ENCODE measurements at regions not wholly inside any gene's neighbourhood (a gene's known extent, or its start where the extent isn't known, plus 50 kb on each side); places are given as distances from the start of the nearest gene placed in this dataset.

DNA sequence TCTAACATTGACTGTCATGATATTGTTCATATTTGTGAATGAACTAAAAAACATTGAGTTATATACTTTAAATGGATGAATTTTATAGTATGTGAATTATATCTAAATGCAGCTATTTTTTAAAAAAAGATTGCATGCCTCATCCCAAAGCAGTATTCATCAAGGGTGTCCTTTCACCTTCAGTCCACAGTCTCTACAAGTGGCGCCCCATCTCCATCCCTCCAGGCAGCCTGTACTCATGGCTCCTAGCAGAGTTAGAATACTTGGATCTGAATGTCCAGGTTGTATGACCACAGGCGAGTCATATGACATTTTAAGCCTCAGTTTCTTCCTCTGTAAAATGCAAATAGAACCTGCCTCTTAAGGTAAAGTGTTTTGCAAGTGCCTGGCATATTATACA lies 69.8 kb downstream of the TMEM100 start:
- TF ChIP-seq, protein P1, sequence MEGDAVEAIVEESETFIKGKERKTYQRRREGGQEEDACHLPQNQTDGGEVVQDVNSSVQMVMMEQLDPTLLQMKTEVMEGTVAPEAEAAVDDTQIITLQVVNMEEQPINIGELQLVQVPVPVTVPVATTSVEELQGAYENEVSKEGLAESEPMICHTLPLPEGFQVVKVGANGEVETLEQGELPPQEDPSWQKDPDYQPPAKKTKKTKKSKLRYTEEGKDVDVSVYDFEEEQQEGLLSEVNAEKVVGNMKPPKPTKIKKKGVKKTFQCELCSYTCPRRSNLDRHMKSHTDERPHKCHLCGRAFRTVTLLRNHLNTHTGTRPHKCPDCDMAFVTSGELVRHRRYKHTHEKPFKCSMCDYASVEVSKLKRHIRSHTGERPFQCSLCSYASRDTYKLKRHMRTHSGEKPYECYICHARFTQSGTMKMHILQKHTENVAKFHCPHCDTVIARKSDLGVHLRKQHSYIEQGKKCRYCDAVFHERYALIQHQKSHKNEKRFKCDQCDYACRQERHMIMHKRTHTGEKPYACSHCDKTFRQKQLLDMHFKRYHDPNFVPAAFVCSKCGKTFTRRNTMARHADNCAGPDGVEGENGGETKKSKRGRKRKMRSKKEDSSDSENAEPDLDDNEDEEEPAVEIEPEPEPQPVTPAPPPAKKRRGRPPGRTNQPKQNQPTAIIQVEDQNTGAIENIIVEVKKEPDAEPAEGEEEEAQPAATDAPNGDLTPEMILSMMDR (IDR thresholded peaks at IDR 0.05; ENCODE audit: control extremely low read depth, extremely low read depth), result no peak
- 90 to 99% methylated on average over 2 of the region's 2 CpGs for WGBS, 2 donors
- Histone ChIP-seq H3K4me1 (ENCODE audit: control insufficient read depth in 5 of 5, insufficient read depth in 5 of 5, low read length in 5 of 5) (no peaks in the 10 kb centered on the region), H3K36me3 (ENCODE audit: control insufficient read depth in 4 of 4, insufficient read depth in 4 of 4, low read length in 4 of 4) (no peaks in the 10 kb centered on the region), H3K9ac (ENCODE audit: insufficient read depth in 1 of 2, low read length in 2 of 2) (no peak overlapping the region), H3K27ac (ENCODE audit: low read depth in 1 of 2, low read length in 1 of 2) (no peak overlapping the region), H3K4me3 (no peak overlapping the region), H3K9me3 (ENCODE audit: control insufficient read depth in 4 of 4, insufficient read depth in 3 of 4, low read length in 3 of 4) (no peaks in the 10 kb centered on the region), H3K27me3 (ENCODE audit: control insufficient read depth in 3 of 3, insufficient read depth in 3 of 3, low read length in 2 of 3) (no peaks in the 10 kb centered on the region)
- no peak for DNase-seq
- ATAC-seq (ENCODE audit: insufficient read depth, low FRiP score), result no peak

DNA sequence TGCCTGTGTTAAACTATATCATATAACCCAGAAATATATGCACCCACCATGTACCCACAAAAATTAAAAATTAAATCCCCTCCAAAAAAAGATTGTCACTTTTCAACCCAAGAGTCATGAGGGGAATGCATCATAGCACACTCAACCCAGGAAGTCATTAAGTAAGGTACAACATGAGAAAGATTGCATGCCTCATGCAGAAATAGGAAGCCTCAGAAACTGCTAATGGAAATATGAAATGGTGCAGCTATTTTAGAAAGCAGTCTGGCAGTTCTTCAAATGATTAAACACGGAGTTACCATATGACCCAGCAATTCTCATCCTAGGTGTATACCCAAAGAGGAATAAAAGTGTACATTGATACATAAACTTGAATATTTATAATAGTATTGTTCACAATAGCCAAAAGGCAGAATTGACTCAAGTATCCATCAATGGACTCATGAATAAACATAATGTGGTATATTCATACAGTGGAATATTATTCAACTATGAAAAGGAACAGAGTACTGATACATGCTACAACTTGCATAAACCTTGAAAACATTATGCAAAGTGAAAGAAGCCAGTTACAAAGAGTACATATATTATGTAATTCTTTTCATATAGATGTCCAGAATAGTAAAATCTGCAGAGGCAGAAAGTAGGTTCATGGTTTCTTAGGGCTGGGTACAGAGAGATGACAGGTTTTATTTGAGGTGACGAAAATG lies 70.4 kb downstream of the TMEM100 start:
- TF ChIP-seq, protein P1 (IDR thresholded peaks at IDR 0.05; ENCODE audit: control extremely low read depth, extremely low read depth), result no peak
- Histone ChIP-seq H3K4me3 (no peak overlapping the region), H3K27ac (ENCODE audit: low read depth in 1 of 2, low read length in 1 of 2) (no peak overlapping the region), H3K4me1 (ENCODE audit: control insufficient read depth in 5 of 5, insufficient read depth in 5 of 5, low read length in 5 of 5) (no peaks in the 10 kb centered on the region), H3K9ac (ENCODE audit: insufficient read depth in 1 of 2, low read length in 2 of 2) (no peak overlapping the region), H3K9me3 (ENCODE audit: control insufficient read depth in 4 of 4, insufficient read depth in 3 of 4, low read length in 3 of 4) (no peaks in the 10 kb centered on the region), H3K36me3 (ENCODE audit: control insufficient read depth in 4 of 4, insufficient read depth in 4 of 4, low read length in 4 of 4) (no peaks in the 10 kb centered on the region), H3K27me3 (ENCODE audit: control insufficient read depth in 3 of 3, insufficient read depth in 3 of 3, low read length in 2 of 3) (no peaks in the 10 kb centered on the region)
- no peak for ATAC-seq (ENCODE audit: insufficient read depth, low FRiP score)
- WGBS, 2 donors, result 79 to 83% methylated on average over 2 of the region's 2 CpGs
- DNase-seq, result no peak

DNA sequence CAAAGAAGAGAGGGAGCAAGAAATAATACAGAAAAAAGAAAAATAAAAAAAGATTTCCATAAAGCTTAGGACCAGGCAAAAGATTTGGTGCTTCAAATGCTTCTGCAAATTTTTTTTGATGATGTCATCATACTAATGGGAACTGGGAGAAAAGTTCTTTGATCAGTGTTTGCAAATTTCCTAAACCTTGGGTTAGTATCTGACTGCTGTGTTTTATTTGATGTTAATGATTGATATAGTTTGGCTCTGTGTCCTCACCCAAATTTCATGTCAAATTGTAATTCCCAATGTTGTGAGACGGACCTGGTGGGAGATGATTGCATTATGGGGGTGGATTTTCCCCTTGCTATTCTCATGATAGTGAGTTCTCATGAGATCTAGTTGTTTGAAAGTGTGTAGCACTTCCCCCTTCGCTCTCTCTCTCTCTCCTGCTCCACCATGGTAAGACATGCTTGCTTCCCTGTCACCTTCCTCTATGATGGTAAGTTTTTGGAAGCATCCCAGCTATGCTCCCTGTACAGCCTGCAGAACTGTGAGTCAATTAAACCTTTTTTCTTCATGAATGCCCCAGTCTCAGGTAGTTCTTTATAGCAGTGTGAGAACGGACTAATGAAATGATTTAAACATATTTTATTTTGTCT lies 72.6 kb downstream of the TMEM100 start:
- H3K9me3 ChIP-seq (ENCODE audit: control insufficient read depth in 4 of 4, insufficient read depth in 3 of 4, low read length in 3 of 4), result no peaks in the 10 kb centered on the region
- TF ChIP-seq, protein P1 (IDR thresholded peaks at IDR 0.05; ENCODE audit: control extremely low read depth, extremely low read depth), result no peak
- ATAC-seq (ENCODE audit: insufficient read depth, low FRiP score), result no peak
- no peak for DNase-seq
- 78 to 89% methylated on average over 3 of the region's 3 CpGs for WGBS, 2 donors
- H3K4me3 ChIP-seq, result no peak overlapping the region
- H3K9ac ChIP-seq (ENCODE audit: insufficient read depth in 1 of 2, low read length in 2 of 2), result no peak overlapping the region
- no peaks in the 10 kb centered on the region for H3K27me3 ChIP-seq (ENCODE audit: control insufficient read depth in 3 of 3, insufficient read depth in 3 of 3, low read length in 2 of 3)
- H3K4me1 ChIP-seq (ENCODE audit: control insufficient read depth in 5 of 5, insufficient read depth in 5 of 5, low read length in 5 of 5), result no peaks in the 10 kb centered on the region
- H3K27ac ChIP-seq (ENCODE audit: low read depth in 1 of 2, low read length in 1 of 2), result no peak overlapping the region
- H3K36me3 ChIP-seq (ENCODE audit: control insufficient read depth in 4 of 4, insufficient read depth in 4 of 4, low read length in 4 of 4), result no peaks in the 10 kb centered on the region
